AG09309 (cell line): ENCODE measurements at regions not wholly inside any gene's neighbourhood (a gene's known extent, or its start where the extent isn't known, plus 50 kb on each side); places are given as distances from the start of the nearest gene placed in this dataset.
"Not testable (repeated sequence)": the region's sequence is repeated elsewhere in the genome, so short reads cannot be mapped to it uniquely, and the experiment has no call there.

Experiments
- DNase-seq: peaks from one replicate; pipeline ENCODE4 v3.0.0-alpha.2; 2010; ENCODE audit warnings: low read depth
- H3K4me3 ChIP-seq: 2 replicates; pipeline ENCODE4 v1.5.1; 2011; ENCODE audit warnings: mild to moderate bottlenecking, low read depth, low read length, moderate library complexity; ENCODE audit not compliant: control insufficient read depth
- TF ChIP-seq, protein P1 (sequence below): IDR thresholded peaks from 2 replicates; pipeline ENCODE4 v1.5.1; 2011; ENCODE audit warnings: mild to moderate bottlenecking, low read depth, low read length, inconsistent platforms; ENCODE audit not compliant: insufficient read depth, control insufficient read depth; ENCODE audit errors: missing control alignments

DNA sequence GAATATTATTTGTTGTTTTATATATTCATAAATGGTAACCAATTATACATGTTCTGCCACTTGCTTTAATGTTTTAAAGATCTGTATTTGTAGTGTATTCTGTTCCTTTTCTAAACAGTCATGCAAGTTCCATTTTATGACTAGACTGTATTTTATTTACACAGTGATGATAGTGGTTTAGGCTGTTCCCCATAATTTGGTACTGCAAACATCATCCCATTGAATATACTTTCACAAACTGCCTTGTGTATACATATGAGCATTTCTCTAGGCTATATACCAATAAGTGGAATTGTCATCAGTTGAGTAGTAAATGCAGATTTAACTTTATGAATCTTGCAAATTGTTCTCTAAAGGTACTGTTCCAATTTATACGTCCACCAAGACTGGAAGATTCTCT lies 738.0 kb downstream of the EPHA7 start:
- no peak overlapping the region for H3K4me3 ChIP-seq
- no peak for DNase-seq
- TF ChIP-seq, protein P1, sequence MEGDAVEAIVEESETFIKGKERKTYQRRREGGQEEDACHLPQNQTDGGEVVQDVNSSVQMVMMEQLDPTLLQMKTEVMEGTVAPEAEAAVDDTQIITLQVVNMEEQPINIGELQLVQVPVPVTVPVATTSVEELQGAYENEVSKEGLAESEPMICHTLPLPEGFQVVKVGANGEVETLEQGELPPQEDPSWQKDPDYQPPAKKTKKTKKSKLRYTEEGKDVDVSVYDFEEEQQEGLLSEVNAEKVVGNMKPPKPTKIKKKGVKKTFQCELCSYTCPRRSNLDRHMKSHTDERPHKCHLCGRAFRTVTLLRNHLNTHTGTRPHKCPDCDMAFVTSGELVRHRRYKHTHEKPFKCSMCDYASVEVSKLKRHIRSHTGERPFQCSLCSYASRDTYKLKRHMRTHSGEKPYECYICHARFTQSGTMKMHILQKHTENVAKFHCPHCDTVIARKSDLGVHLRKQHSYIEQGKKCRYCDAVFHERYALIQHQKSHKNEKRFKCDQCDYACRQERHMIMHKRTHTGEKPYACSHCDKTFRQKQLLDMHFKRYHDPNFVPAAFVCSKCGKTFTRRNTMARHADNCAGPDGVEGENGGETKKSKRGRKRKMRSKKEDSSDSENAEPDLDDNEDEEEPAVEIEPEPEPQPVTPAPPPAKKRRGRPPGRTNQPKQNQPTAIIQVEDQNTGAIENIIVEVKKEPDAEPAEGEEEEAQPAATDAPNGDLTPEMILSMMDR = no peak

DNA sequence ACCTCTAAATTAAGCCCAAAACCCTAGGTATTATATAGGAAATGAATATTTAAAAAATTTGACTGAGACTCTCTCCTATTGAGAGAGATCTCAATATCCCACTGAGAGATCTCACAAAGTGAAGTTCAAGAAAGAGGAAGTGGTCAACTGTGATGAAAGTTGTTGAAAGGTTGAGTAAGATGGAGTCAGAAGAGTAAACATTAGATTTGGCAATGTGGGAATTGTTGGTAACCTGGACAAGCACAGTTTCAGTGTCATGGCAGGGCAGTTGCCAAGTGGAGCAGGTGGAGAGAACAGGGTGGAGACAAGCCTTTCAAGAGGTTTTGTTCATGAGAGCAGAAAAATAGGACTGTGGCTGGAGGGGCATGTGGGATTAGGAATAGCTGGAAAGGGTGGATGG lies 747.9 kb downstream of the EPHA7 start:
- H3K4me3 ChIP-seq, DNase-seq: not testable (repeated sequence)

DNA sequence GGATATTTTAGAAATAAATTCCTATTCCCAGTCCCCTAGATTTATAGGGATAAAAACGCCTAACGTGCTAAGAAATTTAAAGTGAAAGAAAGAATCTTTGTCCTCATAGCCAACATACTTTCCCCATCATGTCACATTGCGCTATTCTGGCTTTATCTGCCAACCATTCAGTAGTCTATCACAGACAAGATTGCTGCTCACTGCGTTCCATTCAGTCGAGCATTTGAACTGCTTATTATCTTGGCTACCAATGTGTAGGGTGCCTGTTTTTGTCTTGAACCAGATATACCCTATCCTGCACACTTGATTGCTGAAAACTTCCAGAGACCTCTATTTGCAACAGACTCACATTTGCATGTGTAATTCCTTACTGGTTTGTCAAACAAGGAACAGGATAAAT lies 751.5 kb downstream of the EPHA7 start:
- TF ChIP-seq, protein P1 = no peak
- H3K4me3 ChIP-seq = no peak overlapping the region
- no peak for DNase-seq

DNA sequence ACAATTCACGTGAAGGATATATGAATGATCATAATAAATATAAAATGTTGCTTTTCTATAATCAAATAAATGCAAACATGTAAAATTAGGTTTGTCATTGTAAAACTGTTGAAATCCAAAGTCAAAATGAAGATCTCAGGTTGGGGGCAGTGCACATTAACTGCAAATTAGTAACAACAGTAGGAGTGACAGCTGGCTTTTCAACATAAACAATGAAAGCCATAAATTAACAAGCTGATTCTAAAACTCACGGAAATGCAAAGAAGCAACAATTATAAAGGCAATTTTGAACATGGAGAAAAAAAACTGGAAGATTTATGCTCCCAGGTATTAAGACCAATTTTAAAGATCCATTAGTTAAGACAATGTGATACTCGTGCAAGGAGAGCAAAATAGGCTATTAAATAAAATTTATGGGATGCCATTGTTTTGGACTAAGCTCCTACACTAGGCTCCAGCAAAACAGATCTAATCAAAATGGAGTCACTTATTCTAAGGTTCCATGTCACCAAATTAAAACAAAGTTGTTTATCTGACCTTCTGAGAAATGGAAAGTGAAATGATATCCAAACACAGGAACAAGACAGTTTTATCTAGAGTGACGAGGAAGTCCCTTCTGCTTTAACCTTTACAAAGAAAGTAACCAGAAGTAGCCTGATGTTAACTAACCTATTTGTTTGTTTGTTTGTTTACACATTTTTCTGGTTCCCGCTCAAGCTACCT lies 770.8 kb downstream of the EPHA7 start:
- no peak for DNase-seq
- TF ChIP-seq, protein P1 = no peak

DNA sequence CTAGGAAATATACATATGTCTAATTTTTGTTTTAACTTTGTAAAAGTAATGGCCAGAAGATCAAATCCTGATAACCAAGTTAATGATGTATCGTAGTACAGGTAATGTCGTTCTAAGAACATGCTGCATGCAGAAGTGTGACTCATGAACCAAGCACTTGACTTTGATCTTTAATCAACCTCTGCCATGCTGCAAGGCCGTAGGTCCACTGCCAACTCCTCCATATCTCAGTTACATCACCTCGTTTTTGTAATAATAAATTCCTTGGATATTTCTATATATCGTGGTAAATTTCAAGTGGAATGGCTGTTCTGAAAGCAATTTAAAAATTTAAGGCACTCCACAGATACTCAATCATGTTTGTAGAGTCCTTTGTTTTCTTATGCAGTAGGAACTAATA lies 771.7 kb downstream of the EPHA7 start:
- no peak overlapping the region for H3K4me3 ChIP-seq
- no peak for DNase-seq

More for the DNA sequence above, 770.8 kb downstream of the EPHA7 start:
- no peak overlapping the region for H3K4me3 ChIP-seq

DNA sequence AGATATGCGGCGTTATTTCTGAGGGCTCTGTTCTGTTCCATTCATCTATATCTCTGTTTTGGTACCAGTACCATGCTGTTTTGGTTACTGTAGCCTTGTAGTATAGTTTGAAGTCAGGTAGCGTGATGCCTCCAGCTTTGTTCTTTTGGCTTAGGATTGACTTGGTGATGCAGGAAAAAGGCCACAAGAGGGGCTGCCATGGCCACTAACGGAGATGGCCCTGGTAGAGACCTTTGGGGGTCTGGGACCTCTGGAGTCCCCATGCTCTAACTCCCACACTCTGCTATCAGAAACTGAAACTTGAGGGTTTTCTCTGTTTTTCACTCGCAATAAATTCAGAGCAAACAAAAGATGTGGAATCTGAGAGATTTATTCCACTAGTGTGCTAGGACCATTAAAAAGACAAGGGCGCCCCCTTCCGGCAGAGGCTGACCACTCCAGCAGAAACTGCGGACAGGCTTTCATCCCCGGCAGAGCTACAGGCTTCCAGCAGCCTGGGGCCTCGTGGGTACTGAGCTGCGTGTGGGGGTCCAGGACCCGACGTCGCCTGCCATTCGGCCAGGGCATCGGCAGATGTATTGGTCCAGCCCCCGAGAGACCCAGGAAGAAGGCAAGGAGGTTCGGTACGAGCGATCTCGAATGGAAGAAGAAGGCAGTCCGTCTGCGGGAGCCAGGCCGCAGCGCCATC lies 775.1 kb downstream of the EPHA7 start:
- not testable (repeated sequence) for H3K4me3 ChIP-seq, DNase-seq

More for the DNA sequence above, 771.7 kb downstream of the EPHA7 start:
- TF ChIP-seq, protein P1 = no peak

DNA sequence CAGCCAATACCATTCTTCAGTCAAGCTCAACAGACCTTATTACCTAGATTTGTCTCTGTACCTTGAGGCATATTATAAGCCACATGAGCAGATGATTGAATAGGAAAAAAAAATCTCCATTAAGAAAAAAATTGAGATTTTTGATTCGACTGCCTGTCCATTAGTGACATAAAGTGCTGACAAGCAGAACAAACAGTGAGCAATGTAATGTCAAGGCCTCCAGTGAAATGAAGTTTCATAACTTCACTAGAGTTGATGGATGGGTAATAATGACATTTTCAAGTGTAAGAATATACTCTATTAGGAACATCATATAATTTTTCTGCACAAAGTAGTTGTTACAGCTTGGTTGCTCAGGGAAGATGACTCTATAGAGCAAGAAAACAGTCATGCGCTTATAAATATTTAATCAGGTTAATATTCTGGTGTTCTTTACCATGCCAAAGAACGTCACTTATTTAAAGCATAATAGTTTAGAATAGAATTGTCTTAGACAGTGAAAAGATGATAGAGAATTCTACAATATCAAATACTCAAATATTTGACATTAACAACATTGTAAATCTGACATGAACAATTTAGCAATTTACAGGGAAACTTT lies 783.7 kb downstream of the EPHA7 start:
- no peak overlapping the region for H3K4me3 ChIP-seq
- TF ChIP-seq, protein P1 = no peak
- DNase-seq = no peak
